Adipocyte (in vitro differentiated cells): ENCODE measurements at regions not wholly inside any gene's neighbourhood (a gene's known extent, or its start where the extent isn't known, plus 50 kb on each side); places are given as distances from the start of the nearest gene placed in this dataset.

ENCODE experiments used
- DNase-seq: peaks from one replicate; pipeline ENCODE4 v3.0.0-alpha.2; 2015; ENCODE audit warnings: low read depth
- H3K27me3 ChIP-seq: replicated peaks from 2 replicates; pipeline ENCODE4 v1.7.0; 2013; ENCODE audit warnings: mild to moderate bottlenecking, low read length, moderate library complexity; ENCODE audit not compliant: control insufficient read depth, insufficient read depth
- H3K36me3 ChIP-seq: 2 replicates; pipeline ENCODE4 v1.7.0; 2013; ENCODE audit warnings: low read length, mild to moderate bottlenecking, moderate library complexity; ENCODE audit not compliant: control insufficient read depth, insufficient read depth, severe bottlenecking
- H3K4me1 ChIP-seq: 2 replicates; pipeline ENCODE4 v1.7.0; 2013; ENCODE audit warnings: mild to moderate bottlenecking, low read length, moderate library complexity; ENCODE audit not compliant: control insufficient read depth, insufficient read depth
- H3K4me3 ChIP-seq: 2 replicates; pipeline ENCODE4 v1.7.0; 2013; ENCODE audit warnings: mild to moderate bottlenecking, low read length, moderate library complexity
- H3K9ac ChIP-seq: 2 replicates; pipeline ENCODE4 v1.7.0; 2013; ENCODE audit warnings: mild to moderate bottlenecking, low read length, moderate library complexity
- H3K9me3 ChIP-seq: 2 replicates; pipeline ENCODE4 v1.7.0; 2013; ENCODE audit warnings: mild to moderate bottlenecking, low read length, moderate library complexity; ENCODE audit not compliant: control insufficient read depth

DNA sequence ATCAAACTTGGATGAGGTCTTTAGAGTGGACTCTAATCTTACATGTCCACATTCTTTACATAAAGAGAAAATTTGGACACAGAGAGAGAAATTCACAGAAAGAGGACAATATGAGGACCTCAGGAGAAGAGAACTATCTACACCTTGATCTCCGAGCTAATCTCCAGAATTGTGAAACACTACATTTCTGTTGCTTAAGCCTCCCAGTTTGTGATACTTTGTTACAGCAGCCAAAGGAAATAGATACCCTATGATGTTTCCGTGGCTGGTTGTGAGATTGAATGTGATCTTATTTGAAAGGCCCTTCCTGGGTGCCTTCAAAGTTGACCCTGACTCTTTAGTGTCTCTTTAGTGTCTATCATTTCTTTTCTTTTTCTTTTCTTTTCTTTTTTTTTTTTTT, 326.1 kb upstream of the CLNK start:
- Histone ChIP-seq H3K4me3 (no peak overlapping the region), H3K4me1 (no peaks in the 10 kb centered on the region), H3K36me3 (no peaks in the 10 kb centered on the region), H3K27me3 (no peaks in the 10 kb centered on the region), H3K9ac (no peak overlapping the region), H3K9me3 (peaks cover 13% of the 10 kb centered on the region)
- DNase-seq = no peak

DNA sequence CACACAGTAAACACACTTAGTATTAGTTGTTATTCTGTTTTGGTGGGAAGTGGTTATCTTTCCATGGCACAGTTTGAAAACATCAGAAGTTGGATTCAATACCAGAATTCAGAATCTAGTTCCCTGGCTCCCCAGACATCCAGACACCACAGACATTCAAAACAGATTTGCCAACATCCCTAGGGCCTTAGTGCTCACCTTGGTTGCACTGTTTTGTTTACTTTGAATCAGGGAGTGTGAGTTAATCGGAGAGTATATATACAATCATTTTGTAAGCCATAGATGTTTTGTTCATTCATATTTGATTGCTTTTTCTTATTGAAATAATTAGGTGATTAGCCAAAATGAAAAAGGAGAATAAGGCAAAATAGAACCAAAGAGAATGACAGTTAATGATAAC, 324.7 kb upstream of the CLNK start:
- Histone ChIP-seq H3K4me1 (no peaks in the 10 kb centered on the region), H3K27me3 (no peaks in the 10 kb centered on the region), H3K9me3 (peaks cover 13% of the 10 kb centered on the region), H3K36me3 (no peaks in the 10 kb centered on the region), H3K9ac (no peak overlapping the region), H3K4me3 (no peak overlapping the region)
- no peak for DNase-seq

DNA sequence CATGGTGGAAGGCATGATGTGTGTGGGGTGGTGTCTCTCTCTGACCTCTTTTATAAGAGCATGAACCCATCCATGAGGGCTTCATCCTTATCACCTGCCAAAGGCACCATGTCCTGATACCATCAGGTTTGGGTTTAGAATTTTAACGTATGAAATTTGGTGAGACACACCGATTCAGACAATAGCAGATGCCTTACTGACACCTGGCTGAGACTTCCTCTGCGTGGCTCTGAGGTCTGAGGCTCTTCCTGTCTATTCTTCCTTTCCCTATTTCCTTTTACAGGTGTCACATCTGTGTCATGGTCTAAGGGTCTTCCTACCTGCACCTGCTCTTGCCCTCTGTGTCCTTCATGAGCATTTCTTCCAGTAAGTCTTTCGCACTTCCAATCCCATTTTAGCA, 320.7 kb upstream of the CLNK start:
- no peaks in the 10 kb centered on the region for H3K36me3 ChIP-seq
- no peaks in the 10 kb centered on the region for H3K4me1 ChIP-seq
- H3K4me3 ChIP-seq = no peak overlapping the region
- no peak overlapping the region for H3K9ac ChIP-seq
- no peak for DNase-seq
- peaks cover 13% of the 10 kb centered on the region for H3K9me3 ChIP-seq
- no peaks in the 10 kb centered on the region for H3K27me3 ChIP-seq

DNA sequence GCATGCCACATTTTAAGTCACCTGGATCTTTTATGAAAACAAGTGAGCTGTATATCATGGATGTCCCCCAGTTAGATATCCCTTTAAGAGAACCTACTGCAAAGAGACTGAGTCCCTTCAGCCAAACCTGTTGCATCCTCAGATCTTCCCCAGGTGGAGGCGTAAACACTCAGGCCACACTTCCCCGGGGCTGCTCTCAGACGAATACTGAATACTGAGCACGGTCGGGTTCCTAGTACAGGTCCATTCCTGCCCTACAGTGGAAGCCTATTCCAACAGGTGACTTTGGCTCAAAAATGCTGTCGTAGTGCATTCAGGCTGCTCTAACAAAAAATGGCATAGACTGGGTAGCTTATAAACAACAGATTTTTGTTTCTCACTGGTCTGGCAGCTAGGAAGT, 320.2 kb upstream of the CLNK start:
- H3K9me3 ChIP-seq = peaks cover 13% of the 10 kb centered on the region
- no peaks in the 10 kb centered on the region for H3K36me3 ChIP-seq
- H3K4me1 ChIP-seq = no peaks in the 10 kb centered on the region
- no peak overlapping the region for H3K4me3 ChIP-seq
- no peak overlapping the region for H3K9ac ChIP-seq
- no peaks in the 10 kb centered on the region for H3K27me3 ChIP-seq
- no peak for DNase-seq

DNA sequence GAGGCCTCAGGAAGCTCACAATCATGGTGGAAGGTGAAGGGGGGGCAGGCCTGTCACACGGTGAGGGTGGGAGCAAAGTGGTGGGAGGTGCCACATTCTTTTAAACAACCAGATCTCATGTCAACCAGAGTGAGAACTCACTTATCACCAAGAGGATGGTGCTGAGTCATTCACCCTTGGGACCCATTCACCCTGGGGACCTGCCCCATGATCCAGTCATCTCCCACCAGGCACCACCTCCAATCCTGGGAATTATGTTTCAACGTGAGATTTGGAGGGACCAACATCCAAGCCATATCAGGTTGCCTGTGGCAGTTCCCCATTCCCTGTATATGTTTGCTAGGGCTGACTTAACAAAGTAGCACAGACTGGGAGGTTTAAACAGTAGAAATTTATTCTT, 318.4 kb upstream of the CLNK start:
- peaks cover 2% of the 10 kb centered on the region for H3K9me3 ChIP-seq
- no peaks in the 10 kb centered on the region for H3K4me1 ChIP-seq
- H3K4me3 ChIP-seq = no peak overlapping the region
- H3K36me3 ChIP-seq = no peaks in the 10 kb centered on the region
- no peaks in the 10 kb centered on the region for H3K27me3 ChIP-seq
- no peak overlapping the region for H3K9ac ChIP-seq
- DNase-seq = no peak

DNA sequence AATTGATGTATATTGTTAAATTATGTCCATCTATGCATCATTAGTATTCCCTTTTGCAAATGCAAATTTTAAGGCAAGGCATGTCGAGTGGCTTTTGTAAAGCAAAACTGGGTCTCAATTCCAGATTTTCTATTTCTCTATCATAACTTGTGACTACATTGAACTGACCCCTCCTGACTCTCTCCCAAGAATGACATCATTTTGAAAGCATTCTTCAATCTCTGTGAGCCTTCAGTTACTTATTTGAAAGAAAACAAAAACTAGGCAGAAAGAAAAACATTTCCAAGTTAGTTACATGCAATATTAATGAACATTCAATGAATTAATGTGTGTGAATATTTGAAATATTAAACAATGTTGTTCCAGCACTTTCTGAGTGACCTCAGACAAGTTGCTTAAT, 314.3 kb upstream of the CLNK start:
- Histone ChIP-seq H3K4me3 (no peak overlapping the region), H3K9me3 (no peaks in the 10 kb centered on the region), H3K4me1 (no peaks in the 10 kb centered on the region), H3K27me3 (no peaks in the 10 kb centered on the region), H3K36me3 (no peaks in the 10 kb centered on the region), H3K9ac (no peak overlapping the region)
- DNase-seq = no peak

DNA sequence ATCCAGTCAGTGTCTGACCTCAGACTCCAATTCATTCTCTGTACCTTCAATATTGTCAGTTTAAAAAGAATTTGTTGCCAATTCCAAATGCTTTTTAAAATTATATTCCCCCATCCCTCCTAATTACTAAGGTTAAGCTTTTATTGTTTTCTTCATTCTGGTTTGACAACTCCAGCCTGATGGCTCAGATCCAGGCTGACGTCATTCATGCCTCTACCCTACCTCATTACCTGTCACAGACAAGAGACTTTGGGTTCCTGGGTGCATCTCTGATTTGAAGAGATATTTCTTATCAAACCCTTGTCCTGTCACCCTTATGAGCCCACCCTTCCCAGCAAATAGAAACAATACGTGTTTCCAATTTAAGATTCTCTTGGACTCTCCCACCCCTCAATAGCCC, 300.2 kb upstream of the CLNK start:
- H3K9ac ChIP-seq = no peak overlapping the region
- DNase-seq = no peak
- H3K4me1 ChIP-seq = no peaks in the 10 kb centered on the region
- no peak overlapping the region for H3K4me3 ChIP-seq
- H3K27me3 ChIP-seq = no peaks in the 10 kb centered on the region
- H3K9me3 ChIP-seq = no peaks in the 10 kb centered on the region
- no peaks in the 10 kb centered on the region for H3K36me3 ChIP-seq

DNA sequence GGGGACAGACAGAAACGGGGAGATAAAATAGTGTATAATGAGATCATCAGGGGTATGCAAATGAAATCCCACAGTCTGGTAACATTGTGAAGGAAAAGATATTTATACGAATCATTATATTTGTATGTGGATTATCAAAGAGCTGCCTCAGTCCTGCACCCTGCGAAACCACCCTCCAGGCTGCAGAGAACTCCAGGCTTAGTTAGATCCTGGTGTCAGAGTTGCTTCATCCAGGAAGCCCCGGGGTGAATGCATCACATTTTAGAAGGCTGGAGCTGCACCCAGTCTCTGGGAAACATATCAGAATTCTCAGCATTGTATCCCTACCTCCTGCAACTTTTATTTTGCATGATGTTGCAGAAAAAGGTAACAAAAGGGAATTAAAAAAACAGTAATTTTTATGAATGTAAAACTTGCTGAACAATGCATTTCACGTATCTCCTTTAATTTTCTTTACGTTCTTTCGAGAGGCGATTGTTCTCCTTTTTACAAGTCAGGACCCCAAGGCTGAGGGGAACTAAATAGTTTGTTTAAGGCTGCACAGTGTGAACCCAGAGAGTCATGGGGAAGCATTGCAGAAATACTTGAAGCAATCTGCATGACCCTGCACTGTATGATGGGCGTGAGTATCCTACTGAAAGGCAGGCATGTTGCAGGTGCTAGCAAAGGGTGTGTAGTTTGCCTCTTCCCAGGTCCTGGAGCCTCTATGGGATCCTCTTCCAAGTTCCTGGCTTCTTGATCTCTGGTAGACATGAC, 299.5 kb upstream of the CLNK start:
- no peaks in the 10 kb centered on the region for H3K4me1 ChIP-seq
- no peak overlapping the region for H3K9ac ChIP-seq
- DNase-seq = no peak
- no peaks in the 10 kb centered on the region for H3K27me3 ChIP-seq
- H3K36me3 ChIP-seq = no peaks in the 10 kb centered on the region
- H3K4me3 ChIP-seq = no peak overlapping the region
- no peaks in the 10 kb centered on the region for H3K9me3 ChIP-seq

DNA sequence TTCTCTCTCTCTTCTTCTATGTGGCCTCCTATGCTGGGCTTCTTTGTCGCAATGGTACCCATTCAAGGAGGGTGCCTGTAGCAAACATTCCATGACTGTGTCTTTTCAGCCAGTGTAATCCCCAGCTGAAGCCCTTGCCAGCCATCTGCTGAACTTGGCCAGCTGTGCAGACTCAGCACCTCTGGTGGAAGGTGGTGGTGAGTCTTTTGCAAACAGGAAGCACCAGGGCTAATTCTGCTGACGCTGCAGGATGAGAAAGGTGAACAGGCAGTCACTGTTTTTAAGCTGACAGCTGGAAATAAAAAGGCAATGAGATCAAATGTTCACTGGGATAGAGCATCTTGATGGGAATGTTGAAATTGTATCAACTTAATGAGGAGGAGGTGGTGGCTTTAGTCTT, 298.7 kb upstream of the CLNK start:
- H3K9ac ChIP-seq = no peak overlapping the region
- no peak for DNase-seq
- H3K4me3 ChIP-seq = no peak overlapping the region
- H3K36me3 ChIP-seq = no peaks in the 10 kb centered on the region
- no peaks in the 10 kb centered on the region for H3K4me1 ChIP-seq
- H3K9me3 ChIP-seq = no peaks in the 10 kb centered on the region
- no peaks in the 10 kb centered on the region for H3K27me3 ChIP-seq

DNA sequence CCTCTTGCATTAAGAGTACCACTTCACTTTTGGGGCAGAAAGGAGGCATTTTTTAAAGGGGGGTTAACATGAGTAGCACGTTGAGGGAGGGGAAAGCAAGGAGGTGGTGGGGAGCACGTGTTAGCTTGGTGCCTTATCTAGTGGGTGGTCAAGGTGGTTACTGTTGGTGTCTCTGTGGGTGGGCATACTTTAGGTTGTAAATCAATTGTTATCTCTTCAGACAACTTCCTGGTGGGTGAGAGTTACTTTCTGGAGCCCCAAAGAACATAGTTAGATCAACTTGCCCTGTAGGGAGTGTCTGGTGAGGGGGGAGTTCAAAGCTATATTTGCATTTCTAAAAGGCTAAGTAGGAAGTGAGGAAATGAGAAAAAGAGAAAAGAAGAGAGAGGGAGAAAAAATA, 297.7 kb upstream of the CLNK start:
- Histone ChIP-seq H3K27me3 (no peaks in the 10 kb centered on the region), H3K9ac (no peak overlapping the region), H3K4me3 (no peak overlapping the region), H3K4me1 (no peaks in the 10 kb centered on the region), H3K9me3 (no peaks in the 10 kb centered on the region), H3K36me3 (no peaks in the 10 kb centered on the region)
- no peak for DNase-seq

DNA sequence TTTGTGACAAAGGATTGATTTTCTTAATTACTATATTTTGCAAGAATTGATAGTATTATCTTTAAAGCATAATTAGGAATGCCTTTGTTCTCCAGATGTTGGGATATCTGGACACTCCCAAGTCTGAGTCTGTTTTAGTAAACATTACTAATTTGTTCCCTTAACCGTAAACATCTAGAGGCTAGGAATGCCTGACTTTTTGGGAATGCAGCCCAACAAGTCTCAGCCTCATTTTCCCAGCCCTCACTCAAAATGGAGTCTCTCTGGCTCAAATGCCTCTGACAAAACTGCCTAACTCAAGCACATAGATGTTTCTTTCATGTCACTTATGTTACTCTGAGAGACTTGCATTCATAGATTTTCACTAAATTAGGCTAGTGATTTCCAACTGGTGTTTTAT, 297.0 kb upstream of the CLNK start:
- Histone ChIP-seq H3K4me3 (no peak overlapping the region), H3K9ac (no peak overlapping the region), H3K27me3 (no peaks in the 10 kb centered on the region), H3K9me3 (no peaks in the 10 kb centered on the region), H3K36me3 (no peaks in the 10 kb centered on the region), H3K4me1 (no peaks in the 10 kb centered on the region)
- no peak for DNase-seq

DNA sequence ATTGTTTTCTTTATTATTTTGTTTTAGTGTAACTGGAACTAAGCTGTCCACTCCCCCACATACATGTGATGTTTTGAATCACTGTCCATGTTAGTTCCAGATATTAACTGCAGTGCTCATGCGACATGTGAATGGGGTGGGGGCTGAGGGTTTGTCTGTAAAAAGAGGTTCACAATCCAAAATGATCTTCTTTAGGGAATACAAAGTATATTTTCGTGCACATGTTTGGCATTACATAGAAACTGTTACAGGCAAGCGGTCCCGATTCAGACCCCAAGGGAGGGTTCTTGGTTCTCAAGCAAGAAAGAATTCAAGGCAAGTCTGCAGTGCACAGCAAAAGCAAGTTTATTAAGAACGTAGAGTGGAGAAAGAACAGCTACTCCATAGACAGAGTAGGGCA, 296.5 kb upstream of the CLNK start:
- Histone ChIP-seq H3K9me3 (no peaks in the 10 kb centered on the region), H3K4me1 (no peaks in the 10 kb centered on the region), H3K27me3 (no peaks in the 10 kb centered on the region), H3K9ac (no peak overlapping the region), H3K36me3 (no peaks in the 10 kb centered on the region), H3K4me3 (no peak overlapping the region)
- DNase-seq = no peak
